Esophagus muscularis mucosa (tissue), 4 donors: ENCODE measurements at regions not wholly inside any gene's neighbourhood (a gene's known extent, or its start where the extent isn't known, plus 50 kb on each side); places are given as distances from the start of the nearest gene placed in this dataset.

ENCODE experiments used
- DNase-seq: peaks from one replicate; pipeline ENCODE4 v3.0.0-alpha.2; 2017; ENCODE audit errors: extremely low spot score
- H3K27ac ChIP-seq, 4 donors: fragments of 200-600 bp; sonication (generic); replicated peaks in 1 of 4; 1 replicate in 3 of 4; 2 replicates in 1 of 4; pipeline ENCODE4 v1.5.1; 2016 to 2019; ENCODE audit warnings: mild to moderate bottlenecking in 1 of 4
- H3K27me3 ChIP-seq, 4 donors: fragments of 200-600 bp; sonication (generic); one replicate each; pipeline versions ENCODE4 v1.5.1 to v1.6.0; 2016 to 2019
- H3K36me3 ChIP-seq, 4 donors: fragments of 200-600 bp; sonication (generic); one replicate each; pipeline ENCODE4 v1.5.1; 2016 to 2019
- H3K4me1 ChIP-seq, 4 donors: fragments of 200-600 bp; sonication (generic); one replicate each; pipeline ENCODE4 v1.5.1; 2016 to 2019
- H3K4me3 ChIP-seq, 4 donors: fragments of 200-600 bp; sonication (generic); 1 replicate in 2 of 4; 2 replicates in 2 of 4; pipeline ENCODE4 v1.5.1; 2016 to 2019; ENCODE audit warnings: mild to moderate bottlenecking in 4 of 4, moderate library complexity in 1 of 4
- H3K9me3 ChIP-seq, 4 donors: fragments of 200-600 bp; sonication (generic); 1 replicate in 3 of 4; 2 replicates in 1 of 4; pipeline ENCODE4 v1.5.1; 2016 to 2019
- EP300 ChIP-seq: sonication (generic); formaldehyde crosslinking; IDR thresholded peaks from one replicate; pipeline ENCODE4 v1.6.1; 2017; ENCODE audit warnings: antibody characterized with exemption
- POLR2A ChIP-seq: fragments of 450-650 bp; IDR thresholded peaks from one replicate; pipeline ENCODE4 v1.6.1; 2017; ENCODE audit warnings: antibody characterized with exemption, moderate library complexity, mild to moderate bottlenecking, low read depth
- POLR2AphosphoS5 ChIP-seq, 2 donors: sonication (generic); formaldehyde crosslinking; IDR thresholded peaks; one replicate each; pipeline ENCODE4 v1.6.1; 2017; ENCODE audit warnings: antibody characterized with exemption in 2 of 2
- WGBS: methylation state at CpG from one replicate; pipeline ENCODE4 v1.1.5; 2018; 5-methylcytosine and 5-hydroxymethylcytosine counted together
- intact Hi-C: fragments of 100-400 bp; cut with DNase I; formaldehyde crosslinking; loops from one replicate; pipeline ENCODE4 v1.15.1; 2023
- TF ChIP-seq, protein P1 (sequence below), 3 experiments: fragments of 200-600 bp in 2 of 3; fragments of 450-650 bp in 1 of 3; sonication (generic) in 2 of 3; IDR thresholded peaks; one replicate each; pipeline ENCODE4 v1.5.1; 2017 to 2019; ENCODE audit warnings: antibody characterized with exemption in 3 of 3, mild to moderate bottlenecking in 2 of 3, moderate library complexity in 1 of 3

DNA sequence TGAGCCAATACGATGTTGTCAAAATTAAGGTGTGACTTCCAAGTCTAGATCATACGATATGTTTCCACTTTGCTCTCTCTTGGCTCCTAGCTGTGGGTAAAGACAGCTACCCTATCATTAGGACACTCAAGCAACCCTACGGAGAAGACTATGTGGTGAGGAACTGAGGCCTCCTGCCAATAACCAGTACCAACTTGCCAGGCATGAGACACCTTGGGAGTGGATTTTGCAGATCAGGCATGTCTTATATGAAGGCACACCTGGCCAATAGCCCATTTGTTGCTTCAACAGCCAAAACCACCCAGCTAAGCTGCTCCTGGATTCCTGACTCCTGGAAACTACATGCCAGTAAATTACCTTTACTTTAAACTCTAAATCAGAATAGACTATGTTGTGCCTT is 863.4 kb downstream of the DHX35 start:
- H3K4me1 ChIP-seq, result peaks cover 0 to 13% (median 11%) of the 10 kb centered on the region in 4 donors
- H3K4me3 ChIP-seq, result no peak overlapping the region
- DNase-seq, result no peak
- H3K27ac ChIP-seq, result no peak overlapping the region
- no peaks in the 10 kb centered on the region for H3K36me3 ChIP-seq
- H3K9me3 ChIP-seq, result no peaks in the 10 kb centered on the region
- intact Hi-C loops, result no loop called here
- TF ChIP-seq, protein P1, sequence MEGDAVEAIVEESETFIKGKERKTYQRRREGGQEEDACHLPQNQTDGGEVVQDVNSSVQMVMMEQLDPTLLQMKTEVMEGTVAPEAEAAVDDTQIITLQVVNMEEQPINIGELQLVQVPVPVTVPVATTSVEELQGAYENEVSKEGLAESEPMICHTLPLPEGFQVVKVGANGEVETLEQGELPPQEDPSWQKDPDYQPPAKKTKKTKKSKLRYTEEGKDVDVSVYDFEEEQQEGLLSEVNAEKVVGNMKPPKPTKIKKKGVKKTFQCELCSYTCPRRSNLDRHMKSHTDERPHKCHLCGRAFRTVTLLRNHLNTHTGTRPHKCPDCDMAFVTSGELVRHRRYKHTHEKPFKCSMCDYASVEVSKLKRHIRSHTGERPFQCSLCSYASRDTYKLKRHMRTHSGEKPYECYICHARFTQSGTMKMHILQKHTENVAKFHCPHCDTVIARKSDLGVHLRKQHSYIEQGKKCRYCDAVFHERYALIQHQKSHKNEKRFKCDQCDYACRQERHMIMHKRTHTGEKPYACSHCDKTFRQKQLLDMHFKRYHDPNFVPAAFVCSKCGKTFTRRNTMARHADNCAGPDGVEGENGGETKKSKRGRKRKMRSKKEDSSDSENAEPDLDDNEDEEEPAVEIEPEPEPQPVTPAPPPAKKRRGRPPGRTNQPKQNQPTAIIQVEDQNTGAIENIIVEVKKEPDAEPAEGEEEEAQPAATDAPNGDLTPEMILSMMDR (IDR thresholded peaks at IDR 0.05), result no peak
- TF ChIP-seq POLR2A (no peak), POLR2AphosphoS5 (IDR thresholded peaks at IDR 0.05) (no peak), EP300 (no peak)
- H3K27me3 ChIP-seq, result no peaks in the 10 kb centered on the region
- 90% methylated on average over 3 of the region's 3 CpGs for WGBS

GRCh38 chr20:39823224-39823623 is 861.1 kb downstream of the DHX35 start:
- intact Hi-C loops, result no loop called here
- TF ChIP-seq POLR2AphosphoS5 (IDR thresholded peaks at IDR 0.05) (no peak), POLR2A (no peak), EP300 (no peak)
- TF ChIP-seq, protein P1 (IDR thresholded peaks at IDR 0.05), result no peak
- peaks cover 0 to 13% (median 11%) of the 10 kb centered on the region in 4 donors for H3K4me1 ChIP-seq
- H3K36me3 ChIP-seq, result no peaks in the 10 kb centered on the region
- no peak overlapping the region for H3K27ac ChIP-seq
- no peak for DNase-seq
- H3K9me3 ChIP-seq, result no peaks in the 10 kb centered on the region
- no peak overlapping the region for H3K4me3 ChIP-seq
- no peaks in the 10 kb centered on the region for H3K27me3 ChIP-seq
- WGBS, result 42% methylated on average over 4 of the region's 4 CpGs

- intact Hi-C loops, result no loop called here
- WGBS, result 51% methylated on average over 3 of the region's 3 CpGs
- no peaks in the 10 kb centered on the region for H3K9me3 ChIP-seq
Measured at GRCh38 chr20:39822667-39823066, 860.5 kb downstream of the DHX35 start.

GRCh38 chr20:39813190-39813829 is 851.2 kb downstream of the DHX35 start:
- no peaks in the 10 kb centered on the region for H3K9me3 ChIP-seq
- no peak overlapping the region for H3K27ac ChIP-seq
- intact Hi-C loops, result no loop called here
- WGBS, result 90% methylated on average over 6 of the region's 6 CpGs
- no peaks in the 10 kb centered on the region for H3K4me1 ChIP-seq
- DNase-seq, result no peak
- H3K27me3 ChIP-seq, result no peaks in the 10 kb centered on the region
- H3K36me3 ChIP-seq, result no peaks in the 10 kb centered on the region
- TF ChIP-seq POLR2AphosphoS5 (IDR thresholded peaks at IDR 0.05) (no peak), EP300 (no peak), POLR2A (no peak)
- TF ChIP-seq, protein P1 (IDR thresholded peaks at IDR 0.05), result no peak
- no peak overlapping the region for H3K4me3 ChIP-seq

More at GRCh38 chr20:39822667-39823066, 860.5 kb downstream of the DHX35 start:
- Histone ChIP-seq H3K4me3 (no peak overlapping the region), H3K27me3 (no peaks in the 10 kb centered on the region), H3K4me1 (peaks cover 0 to 13% (median 11%) of the 10 kb centered on the region in 4 donors), H3K36me3 (no peaks in the 10 kb centered on the region), H3K27ac (no peak overlapping the region)
- no peak for DNase-seq
- TF ChIP-seq EP300 (no peak), POLR2A (no peak), POLR2AphosphoS5 (IDR thresholded peaks at IDR 0.05) (no peak)
- TF ChIP-seq, protein P1 (IDR thresholded peaks at IDR 0.05), result no peak

GRCh38 chr20:39812116-39812515 is 850.0 kb downstream of the DHX35 start:
- Histone ChIP-seq H3K36me3 (no peaks in the 10 kb centered on the region), H3K27ac (no peak overlapping the region), H3K4me1 (peaks cover 0 to 6% (median 0%) of the 10 kb centered on the region in 4 donors), H3K9me3 (no peaks in the 10 kb centered on the region), H3K4me3 (no peak overlapping the region), H3K27me3 (no peaks in the 10 kb centered on the region)
- TF ChIP-seq POLR2AphosphoS5 (IDR thresholded peaks at IDR 0.05), result no peak
- TF ChIP-seq EP300, result no peak
- TF ChIP-seq, protein P1 (IDR thresholded peaks at IDR 0.05), result no peak
- TF ChIP-seq POLR2A, result no peak
- no peak for DNase-seq
- intact Hi-C loops, result no loop called here
- 86% methylated on average over 2 of the region's 2 CpGs for WGBS
